ENCODE measurements at regions not wholly inside any gene's neighbourhood (a gene's known extent, or its start where the extent isn't known, plus 50 kb on each side); places are given as distances from the start of the nearest gene placed in this dataset.

GRCh38 chr2:228669690-228670089, 488.2 kb upstream of the SPHKAP start:
- TF ChIP-seq CTCF (IDR thresholded peaks at IDR 0.05; ENCODE audit: low read depth, low read length, missing input control) (no peak), YY1 (IDR thresholded peaks at IDR 0.05) (no peak), GABPA (IDR thresholded peaks at IDR 0.05 in 1 of 2, conservative IDR thresholded peaks at IDR 0.05 in 1 of 2) (no peak), TAF1 (conservative IDR thresholded peaks at IDR 0.05) (no peak), REST (IDR thresholded peaks at IDR 0.05) (no peak), RAD21 (IDR thresholded peaks at IDR 0.05) (no peak), SP1 (IDR thresholded peaks at IDR 0.05) (no peak), JUND (IDR thresholded peaks at IDR 0.05) (no peak), RXRA (IDR thresholded peaks at IDR 0.05) (no peak), HNF4A (conservative IDR thresholded peaks at IDR 0.05) (no peak)
- TF ChIP-seq, protein P1, sequence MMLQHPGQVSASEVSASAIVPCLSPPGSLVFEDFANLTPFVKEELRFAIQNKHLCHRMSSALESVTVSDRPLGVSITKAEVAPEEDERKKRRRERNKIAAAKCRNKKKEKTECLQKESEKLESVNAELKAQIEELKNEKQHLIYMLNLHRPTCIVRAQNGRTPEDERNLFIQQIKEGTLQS (IDR thresholded peaks at IDR 0.05), result no peak
- TF ChIP-seq, protein P2, sequence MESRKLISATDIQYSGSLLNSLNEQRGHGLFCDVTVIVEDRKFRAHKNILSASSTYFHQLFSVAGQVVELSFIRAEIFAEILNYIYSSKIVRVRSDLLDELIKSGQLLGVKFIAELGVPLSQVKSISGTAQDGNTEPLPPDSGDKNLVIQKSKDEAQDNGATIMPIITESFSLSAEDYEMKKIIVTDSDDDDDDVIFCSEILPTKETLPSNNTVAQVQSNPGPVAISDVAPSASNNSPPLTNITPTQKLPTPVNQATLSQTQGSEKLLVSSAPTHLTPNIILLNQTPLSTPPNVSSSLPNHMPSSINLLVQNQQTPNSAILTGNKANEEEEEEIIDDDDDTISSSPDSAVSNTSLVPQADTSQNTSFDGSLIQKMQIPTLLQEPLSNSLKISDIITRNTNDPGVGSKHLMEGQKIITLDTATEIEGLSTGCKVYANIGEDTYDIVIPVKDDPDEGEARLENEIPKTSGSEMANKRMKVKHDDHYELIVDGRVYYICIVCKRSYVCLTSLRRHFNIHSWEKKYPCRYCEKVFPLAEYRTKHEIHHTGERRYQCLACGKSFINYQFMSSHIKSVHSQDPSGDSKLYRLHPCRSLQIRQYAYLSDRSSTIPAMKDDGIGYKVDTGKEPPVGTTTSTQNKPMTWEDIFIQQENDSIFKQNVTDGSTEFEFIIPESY (IDR thresholded peaks at IDR 0.05), result no peak
- TF ChIP-seq, protein P3, sequence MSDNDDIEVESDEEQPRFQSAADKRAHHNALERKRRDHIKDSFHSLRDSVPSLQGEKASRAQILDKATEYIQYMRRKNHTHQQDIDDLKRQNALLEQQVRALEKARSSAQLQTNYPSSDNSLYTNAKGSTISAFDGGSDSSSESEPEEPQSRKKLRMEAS (IDR thresholded peaks at IDR 0.05), result no peak

Measured in liver (tissue), 3 donors.